ENCODE measurements at regions not wholly inside any gene's neighbourhood (a gene's known extent, or its start where the extent isn't known, plus 50 kb on each side); places are given as distances from the start of the nearest gene placed in this dataset.

DNA sequence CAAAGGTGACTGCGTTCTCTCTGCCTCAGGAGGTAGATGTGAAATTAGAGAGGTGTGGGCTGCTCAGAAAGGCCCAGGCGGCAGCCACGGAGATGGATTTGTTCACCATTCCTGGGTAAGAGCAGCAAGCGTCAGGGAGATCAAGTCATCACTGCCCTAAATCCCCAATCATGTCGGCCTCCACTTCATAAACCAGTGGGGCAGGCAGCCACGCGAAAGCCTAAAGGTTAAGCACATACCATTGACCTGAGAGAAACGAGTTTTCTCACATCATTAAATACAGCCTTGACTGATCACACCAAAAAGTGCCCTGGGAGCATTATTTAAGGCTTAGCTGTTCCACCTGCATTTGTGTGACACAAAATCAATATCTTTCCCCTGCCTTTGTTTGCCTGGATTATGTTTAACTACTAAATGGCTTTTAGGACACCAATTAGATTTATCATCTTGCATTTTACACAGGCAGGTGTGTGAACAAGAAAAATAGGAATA, 50.7 kb upstream of the FOXB1 start:
- TF ChIP-seq, protein P1, sequence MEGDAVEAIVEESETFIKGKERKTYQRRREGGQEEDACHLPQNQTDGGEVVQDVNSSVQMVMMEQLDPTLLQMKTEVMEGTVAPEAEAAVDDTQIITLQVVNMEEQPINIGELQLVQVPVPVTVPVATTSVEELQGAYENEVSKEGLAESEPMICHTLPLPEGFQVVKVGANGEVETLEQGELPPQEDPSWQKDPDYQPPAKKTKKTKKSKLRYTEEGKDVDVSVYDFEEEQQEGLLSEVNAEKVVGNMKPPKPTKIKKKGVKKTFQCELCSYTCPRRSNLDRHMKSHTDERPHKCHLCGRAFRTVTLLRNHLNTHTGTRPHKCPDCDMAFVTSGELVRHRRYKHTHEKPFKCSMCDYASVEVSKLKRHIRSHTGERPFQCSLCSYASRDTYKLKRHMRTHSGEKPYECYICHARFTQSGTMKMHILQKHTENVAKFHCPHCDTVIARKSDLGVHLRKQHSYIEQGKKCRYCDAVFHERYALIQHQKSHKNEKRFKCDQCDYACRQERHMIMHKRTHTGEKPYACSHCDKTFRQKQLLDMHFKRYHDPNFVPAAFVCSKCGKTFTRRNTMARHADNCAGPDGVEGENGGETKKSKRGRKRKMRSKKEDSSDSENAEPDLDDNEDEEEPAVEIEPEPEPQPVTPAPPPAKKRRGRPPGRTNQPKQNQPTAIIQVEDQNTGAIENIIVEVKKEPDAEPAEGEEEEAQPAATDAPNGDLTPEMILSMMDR (IDR thresholded peaks at IDR 0.05), result no peak
- DNase-seq (ENCODE audit: low spot score) (no peak), ATAC-seq (ENCODE audit: low FRiP score) (no peak)

DNA sequence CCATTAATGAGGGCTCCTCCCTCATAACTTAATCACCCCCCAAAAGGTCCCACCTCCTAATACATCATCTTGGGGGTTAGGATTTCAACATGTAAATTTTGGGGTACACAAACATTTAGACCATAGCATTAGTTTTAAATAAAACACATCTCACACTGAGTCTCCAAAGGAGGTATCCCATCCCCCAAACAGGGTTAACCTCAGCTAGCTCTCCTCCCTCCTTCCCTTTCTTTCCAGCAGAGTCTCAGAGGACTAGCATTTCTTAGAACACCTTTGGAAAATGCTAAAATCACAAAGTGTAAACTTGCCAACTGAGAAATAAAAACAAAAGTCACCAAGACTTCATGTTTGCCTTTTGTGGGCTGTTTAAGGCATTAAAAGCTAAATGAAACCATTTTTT, 51.2 kb upstream of the FOXB1 start:
- TF ChIP-seq, protein P1 (IDR thresholded peaks at IDR 0.05), result no peak
- DNase-seq (ENCODE audit: low spot score) (no peak), ATAC-seq (ENCODE audit: low FRiP score) (no peak)

DNA sequence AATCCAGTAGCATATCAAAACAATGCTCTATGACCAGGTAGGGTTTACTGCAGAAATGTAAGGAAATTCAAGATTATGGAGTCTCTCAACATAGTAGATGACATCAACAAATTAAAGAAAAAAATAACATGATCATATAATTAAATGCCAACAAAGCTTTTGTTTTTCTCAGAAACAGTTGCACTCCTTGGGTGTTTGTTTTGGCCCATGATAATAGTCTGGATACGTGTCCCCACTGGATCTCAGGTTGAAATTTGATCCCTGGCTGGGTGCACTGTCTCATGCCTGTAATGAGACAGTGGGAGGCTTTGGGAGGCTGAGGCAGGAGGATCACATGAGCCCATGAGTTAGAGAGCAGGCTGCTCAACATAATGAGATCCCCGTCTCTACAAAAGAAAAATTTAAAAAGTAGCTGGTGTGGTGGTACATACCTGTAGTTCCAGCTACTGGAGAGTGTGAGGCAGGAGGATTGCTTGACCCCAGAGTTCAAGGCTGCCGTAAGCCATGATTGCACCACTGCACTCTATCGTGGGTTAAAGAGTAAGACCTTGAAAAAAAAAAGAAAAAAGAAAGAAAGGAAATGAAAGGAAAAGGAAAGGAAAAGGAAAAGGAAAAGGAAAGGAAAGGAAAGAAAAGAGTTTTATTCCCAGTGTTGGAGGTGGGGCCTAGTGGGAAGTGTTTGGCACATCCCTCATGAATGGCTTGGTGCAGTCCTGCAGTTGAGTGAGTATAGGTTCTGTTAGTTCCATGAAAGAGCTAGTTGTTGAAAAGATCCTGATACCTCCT, 53.3 kb upstream of the FOXB1 start:
- DNase-seq (ENCODE audit: low spot score), result no peak
- ATAC-seq (ENCODE audit: low FRiP score), result no peak
- TF ChIP-seq, protein P1 (IDR thresholded peaks at IDR 0.05), result no peak

DNA sequence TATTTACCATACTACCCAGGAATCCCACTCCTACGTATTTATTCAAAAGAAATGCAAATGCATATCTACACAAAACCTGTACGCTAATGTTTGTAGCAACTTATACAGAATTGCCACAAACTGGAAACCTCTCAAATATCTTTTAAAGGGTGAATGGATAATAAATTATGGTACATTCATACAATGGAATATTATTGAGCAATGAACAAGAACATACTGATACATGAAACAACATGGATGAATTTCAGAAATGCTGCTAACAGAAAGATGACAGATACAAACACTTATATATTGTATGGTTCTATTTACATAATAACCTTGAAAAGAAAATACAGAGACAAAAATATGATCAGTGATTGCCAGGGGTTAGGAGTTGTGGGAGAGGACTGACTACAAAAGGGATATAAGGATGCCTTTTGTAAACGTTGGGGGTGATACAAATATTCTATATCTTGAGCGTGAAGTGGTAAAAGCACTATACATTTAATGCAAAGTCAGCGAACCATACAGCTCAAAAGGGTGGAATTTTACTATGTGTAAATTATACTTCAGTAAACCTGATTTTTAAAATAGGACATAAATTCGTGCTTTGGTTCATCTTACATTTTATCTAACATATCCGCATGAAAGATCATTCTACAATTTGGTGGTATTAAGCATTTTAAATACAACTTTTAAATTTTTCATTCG, 55.0 kb upstream of the FOXB1 start:
- no peak for DNase-seq (ENCODE audit: low spot score)
- TF ChIP-seq, protein P1 (IDR thresholded peaks at IDR 0.05), result no peak
- no peak for ATAC-seq (ENCODE audit: low FRiP score)

DNA sequence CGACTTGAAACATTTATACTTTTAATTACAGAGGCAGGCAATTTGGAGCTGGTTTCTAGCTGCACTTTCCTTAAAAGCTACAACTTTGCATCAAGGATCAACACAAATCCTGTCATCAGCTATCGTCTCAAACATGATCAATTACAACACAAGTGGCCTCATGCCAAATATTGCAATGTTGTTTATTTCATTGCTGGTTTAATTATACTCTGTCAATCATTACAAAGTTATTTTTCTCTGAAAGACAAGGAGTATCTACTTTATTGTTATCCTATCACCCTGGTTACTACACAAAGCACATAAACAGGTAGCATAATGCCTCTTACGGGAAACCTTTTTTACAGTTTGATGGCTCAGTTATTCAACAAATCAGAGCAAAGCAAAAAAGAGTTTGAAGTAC, 58.0 kb upstream of the FOXB1 start:
- DNase-seq (ENCODE audit: low spot score) (no peak), ATAC-seq (ENCODE audit: low FRiP score) (no peak)
- TF ChIP-seq, protein P1 (IDR thresholded peaks at IDR 0.05), result no peak

DNA sequence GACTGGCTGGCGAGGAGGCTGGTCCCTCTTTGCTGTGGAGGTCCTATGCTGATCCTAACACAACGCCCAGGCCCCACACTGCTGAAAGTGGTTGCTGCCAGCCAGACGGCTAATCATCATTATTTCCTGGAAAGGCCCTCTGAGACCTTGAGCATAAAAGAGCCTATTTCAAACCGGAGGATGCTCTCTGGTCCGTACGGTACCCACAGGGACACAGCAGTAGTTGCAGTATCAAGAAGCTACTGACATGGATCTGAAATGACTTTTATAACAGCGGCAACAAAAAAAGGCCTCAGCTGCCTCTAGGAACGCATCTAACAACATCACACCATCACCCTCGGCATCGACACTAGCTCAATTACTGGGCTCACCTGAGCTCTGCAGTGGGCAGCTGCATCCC, 59.1 kb upstream of the FOXB1 start:
- TF ChIP-seq, protein P1 (IDR thresholded peaks at IDR 0.05), result no peak
- DNase-seq (ENCODE audit: low spot score) (no peak), ATAC-seq (ENCODE audit: low FRiP score) (no peak)
